IMR-90 (cell line): ENCODE measurements at regions not wholly inside any gene's neighbourhood (a gene's known extent, or its start where the extent isn't known, plus 50 kb on each side); places are given as distances from the start of the nearest gene placed in this dataset.

Source experiments
- BHLHE40 ChIP-seq: fragments of 150-350 bp; IDR thresholded peaks from 2 replicates; pipeline ENCODE4 v1.6.1; 2016; ENCODE audit warnings: mild to moderate bottlenecking, low read depth, low read length
- CEBPB ChIP-seq: IDR thresholded peaks from 2 replicates; pipeline ENCODE4 v1.6.1; 2012; ENCODE audit warnings: low read depth, low read length, improper control_type of control experiment
- CTCF ChIP-seq: conservative IDR thresholded peaks from 2 replicates; pipeline ENCODE4 v1.5.1; 2012; ENCODE audit warnings: mild to moderate bottlenecking, low read depth, low read length, improper control_type of control experiment
- FOS ChIP-seq: fragments of 150-350 bp; IDR thresholded peaks from 2 replicates; pipeline ENCODE4 v1.6.1; 2016; ENCODE audit warnings: low read depth, low read length
- MAFK ChIP-seq: IDR thresholded peaks from 2 replicates; pipeline ENCODE4 v1.6.1; 2012; ENCODE audit warnings: low read depth, low read length, improper control_type of control experiment
- POLR2A ChIP-seq: IDR thresholded peaks from 2 replicates; pipeline ENCODE4 v1.6.1; 2012; ENCODE audit warnings: mild to moderate bottlenecking, low read depth, low read length
- RAD21 ChIP-seq: IDR thresholded peaks from 2 replicates; pipeline ENCODE4 v1.6.1; 2012; ENCODE audit warnings: low read length, improper control_type of control experiment
- USF2 ChIP-seq: fragments of 150-350 bp; IDR thresholded peaks from 2 replicates; pipeline ENCODE4 v1.6.1; 2017; ENCODE audit warnings: mild to moderate bottlenecking, antibody characterized with exemption, low read length, low read depth

GRCh38 chr15:94793207-94793606, 561.8 kb downstream of the MCTP2 start:
- TF ChIP-seq CEBPB (no peak), CTCF (no peak), POLR2A (no peak), FOS (no peak), RAD21 (no peak), USF2 (no peak), BHLHE40 (no peak), MAFK (no peak)
